Activated T-cell treated with anti-CD3 and anti-CD28 coated beads, Interleukin-2, amount 50 U/mL, for 4 hours (primary cell): ENCODE measurements at regions not wholly inside any gene's neighbourhood (a gene's known extent, or its start where the extent isn't known, plus 50 kb on each side); places are given as distances from the start of the nearest gene placed in this dataset.

Experiments
- ATAC-seq, 2 donors: fragments of 200-7000 bp; cut with Tn5 transposase; one replicate each; pipeline ENCODE4 v1.10.0; 2021
- DNase-seq: peaks from one replicate; pipeline ENCODE4 v3.0.0-alpha.2; 2020
- H3K27me3 Mint-ChIP-seq: one replicate; pipeline ENCODE4 v1.8.0; 2021; ENCODE audit warnings: low read depth, mixed read lengths
- H3K36me3 Mint-ChIP-seq: one replicate; pipeline ENCODE4 v1.8.0; 2022; ENCODE audit warnings: mixed read lengths; ENCODE audit not compliant: insufficient read depth
- H3K4me1 Mint-ChIP-seq: one replicate; pipeline ENCODE4 v1.8.0; 2021; ENCODE audit warnings: low read depth, mixed read lengths
- H3K4me3 Mint-ChIP-seq: one replicate; pipeline ENCODE4 v1.8.0; 2021; ENCODE audit warnings: mild to moderate bottlenecking, moderate library complexity, mixed read lengths
- H3K9me3 Mint-ChIP-seq: one replicate; pipeline ENCODE4 v1.8.0; 2021; ENCODE audit warnings: mixed read lengths

GRCh38 chr2:149988361-149988760 is 400.8 kb upstream of the MMADHC start:
- Mint-ChIP-seq H3K4me3 (no peak overlapping the region), H3K4me1 (no peaks in the 10 kb centered on the region), H3K36me3 (no peaks in the 10 kb centered on the region), H3K27me3 (no peaks in the 10 kb centered on the region), H3K9me3 (no peaks in the 10 kb centered on the region)
- no peak for DNase-seq
- ATAC-seq = no peak

- no peak for ATAC-seq
- DNase-seq = no peak
- Mint-ChIP-seq H3K4me3 (no peak overlapping the region), H3K9me3 (no peaks in the 10 kb centered on the region), H3K27me3 (no peaks in the 10 kb centered on the region), H3K36me3 (no peaks in the 10 kb centered on the region), H3K4me1 (no peaks in the 10 kb centered on the region)
These were observed 399.3 kb upstream of the MMADHC start for GRCh38 chr2:149986861-149987260.

GRCh38 chr2:149984311-149984710 is 396.7 kb upstream of the MMADHC start:
- H3K27me3 Mint-ChIP-seq = peaks cover 1% of the 10 kb centered on the region
- no peak overlapping the region for H3K4me3 Mint-ChIP-seq
- no peaks in the 10 kb centered on the region for H3K4me1 Mint-ChIP-seq
- DNase-seq = no peak
- ATAC-seq = no peak
- H3K36me3 Mint-ChIP-seq = no peaks in the 10 kb centered on the region
- no peaks in the 10 kb centered on the region for H3K9me3 Mint-ChIP-seq

- no peak for ATAC-seq
- H3K9me3 Mint-ChIP-seq = no peaks in the 10 kb centered on the region
- H3K36me3 Mint-ChIP-seq = no peaks in the 10 kb centered on the region
These were observed 384.5 kb upstream of the MMADHC start for GRCh38 chr2:149972066-149972465.

GRCh38 chr2:149954981-149955600 is 367.5 kb upstream of the MMADHC start:
- no peaks in the 10 kb centered on the region for H3K36me3 Mint-ChIP-seq

More at GRCh38 chr2:149972066-149972465, 384.5 kb upstream of the MMADHC start:
- H3K4me3 Mint-ChIP-seq = no peak overlapping the region
- H3K4me1 Mint-ChIP-seq = no peaks in the 10 kb centered on the region
- H3K27me3 Mint-ChIP-seq = no peaks in the 10 kb centered on the region
- DNase-seq = no peak

GRCh38 chr2:149953627-149954026 is 366.1 kb upstream of the MMADHC start:
- no peak overlapping the region for H3K4me3 Mint-ChIP-seq
- ATAC-seq (no peak), DNase-seq (no peak)
- no peaks in the 10 kb centered on the region for H3K4me1 Mint-ChIP-seq
- peaks cover 10% of the 10 kb centered on the region for H3K9me3 Mint-ChIP-seq
- no peaks in the 10 kb centered on the region for H3K27me3 Mint-ChIP-seq
- no peaks in the 10 kb centered on the region for H3K36me3 Mint-ChIP-seq

More at GRCh38 chr2:149954981-149955600, 367.5 kb upstream of the MMADHC start:
- H3K4me1 Mint-ChIP-seq = no peaks in the 10 kb centered on the region
- peaks cover 13% of the 10 kb centered on the region for H3K9me3 Mint-ChIP-seq
- ATAC-seq (no peak), DNase-seq (no peak)
- no peaks in the 10 kb centered on the region for H3K27me3 Mint-ChIP-seq
- no peak overlapping the region for H3K4me3 Mint-ChIP-seq

GRCh38 chr2:149931486-149931885 is 343.9 kb upstream of the MMADHC start:
- no peaks in the 10 kb centered on the region for H3K4me1 Mint-ChIP-seq

DNA sequence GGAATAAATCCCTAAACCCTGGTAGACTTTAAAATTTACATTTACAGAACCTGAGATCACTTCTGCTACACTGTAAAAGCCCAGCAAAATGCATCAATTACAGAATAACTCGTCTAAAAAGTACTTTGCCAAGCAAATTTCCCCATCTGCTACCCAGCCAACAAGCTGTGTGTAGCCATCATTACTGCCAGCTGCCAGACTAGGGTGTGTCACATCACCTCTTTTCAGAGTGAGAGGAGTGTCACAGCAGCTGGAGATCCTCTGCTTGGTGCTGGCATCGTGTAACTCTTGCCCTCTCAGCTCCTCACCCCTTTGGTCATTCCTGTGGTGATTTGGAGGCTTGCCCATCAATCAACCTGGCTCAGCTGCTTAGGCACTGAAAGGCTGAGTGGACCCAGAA is 340.4 kb upstream of the MMADHC start:
- Mint-ChIP-seq H3K9me3 (peaks cover 9% of the 10 kb centered on the region), H3K4me1 (no peaks in the 10 kb centered on the region), H3K27me3 (no peaks in the 10 kb centered on the region), H3K4me3 (no peak overlapping the region), H3K36me3 (no peaks in the 10 kb centered on the region)
- ATAC-seq (no peak), DNase-seq (no peak)

More at GRCh38 chr2:149931486-149931885, 343.9 kb upstream of the MMADHC start:
- H3K27me3 Mint-ChIP-seq = no peaks in the 10 kb centered on the region
- H3K9me3 Mint-ChIP-seq = peaks cover 8% of the 10 kb centered on the region
- DNase-seq = no peak
- no peak overlapping the region for H3K4me3 Mint-ChIP-seq
- no peaks in the 10 kb centered on the region for H3K36me3 Mint-ChIP-seq
- ATAC-seq = no peak

DNA sequence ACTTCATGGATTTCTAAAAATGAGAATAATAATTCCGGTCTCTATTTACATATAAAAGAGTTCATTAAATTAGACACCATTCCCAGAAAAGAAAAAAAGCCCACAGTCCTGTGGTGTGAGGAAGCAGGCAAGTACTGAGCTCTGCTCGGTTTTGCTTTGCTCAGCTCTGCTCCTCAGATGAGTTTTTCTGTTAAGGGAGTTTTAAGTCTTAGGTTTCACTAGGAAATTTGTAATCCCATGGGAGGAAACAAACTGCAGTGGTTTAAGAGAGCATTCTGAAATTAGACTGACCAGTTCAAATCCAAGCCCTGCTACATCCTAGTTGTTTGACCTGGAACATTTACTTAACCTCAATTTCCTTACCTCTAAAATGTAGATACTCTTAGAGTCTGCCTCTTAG is 338.6 kb upstream of the MMADHC start:
- H3K4me1 Mint-ChIP-seq = no peaks in the 10 kb centered on the region
- H3K9me3 Mint-ChIP-seq = peaks cover 9% of the 10 kb centered on the region
- DNase-seq = no peak
- ATAC-seq = no peak
- H3K27me3 Mint-ChIP-seq = no peaks in the 10 kb centered on the region
- no peak overlapping the region for H3K4me3 Mint-ChIP-seq
- H3K36me3 Mint-ChIP-seq = no peaks in the 10 kb centered on the region

GRCh38 chr2:149924549-149925213 is 337.1 kb upstream of the MMADHC start:
- no peaks in the 10 kb centered on the region for H3K36me3 Mint-ChIP-seq
- peaks cover 15% of the 10 kb centered on the region for H3K9me3 Mint-ChIP-seq
- ATAC-seq (no peak), DNase-seq (no peak)
- no peaks in the 10 kb centered on the region for H3K4me1 Mint-ChIP-seq
- no peak overlapping the region for H3K4me3 Mint-ChIP-seq
- no peaks in the 10 kb centered on the region for H3K27me3 Mint-ChIP-seq

DNA sequence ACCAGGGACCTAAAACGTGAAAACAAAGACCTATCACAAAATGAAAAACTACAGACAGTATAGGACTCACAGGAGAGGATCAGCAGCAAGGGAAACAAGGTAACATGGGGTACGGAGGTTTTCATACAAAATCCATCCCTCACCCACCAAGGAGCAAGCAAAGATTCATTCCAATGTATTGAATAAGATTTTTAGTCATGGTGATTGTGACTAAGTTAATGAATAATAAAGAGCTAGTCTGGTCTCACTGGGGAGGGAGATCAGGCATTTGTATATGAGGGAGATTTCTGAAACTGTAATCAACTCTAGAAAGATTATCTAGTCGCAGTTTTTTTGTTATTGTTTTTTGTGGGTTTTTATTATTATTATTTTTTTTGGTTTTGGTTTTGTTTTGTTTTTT is 336.5 kb upstream of the MMADHC start:
- no peaks in the 10 kb centered on the region for H3K27me3 Mint-ChIP-seq
- H3K36me3 Mint-ChIP-seq = no peaks in the 10 kb centered on the region
- DNase-seq = no peak
- H3K9me3 Mint-ChIP-seq = peaks cover 16% of the 10 kb centered on the region
- no peaks in the 10 kb centered on the region for H3K4me1 Mint-ChIP-seq
- ATAC-seq = no peak
- H3K4me3 Mint-ChIP-seq = no peak overlapping the region

GRCh38 chr2:149921911-149922616 is 334.5 kb upstream of the MMADHC start:
- Mint-ChIP-seq H3K9me3 (peaks cover 27% of the 10 kb centered on the region), H3K27me3 (no peaks in the 10 kb centered on the region)
- no peak for ATAC-seq

GRCh38 chr2:149920389-149920788 is 332.8 kb upstream of the MMADHC start:
- Mint-ChIP-seq H3K27me3 (no peaks in the 10 kb centered on the region), H3K9me3 (peaks cover 28% of the 10 kb centered on the region), H3K36me3 (no peaks in the 10 kb centered on the region), H3K4me3 (no peak overlapping the region), H3K4me1 (no peaks in the 10 kb centered on the region)
- DNase-seq = no peak
- ATAC-seq = no peak

More at GRCh38 chr2:149921911-149922616, 334.5 kb upstream of the MMADHC start:
- no peaks in the 10 kb centered on the region for H3K4me1 Mint-ChIP-seq
- no peak for DNase-seq
- no peak overlapping the region for H3K4me3 Mint-ChIP-seq
- no peaks in the 10 kb centered on the region for H3K36me3 Mint-ChIP-seq

DNA sequence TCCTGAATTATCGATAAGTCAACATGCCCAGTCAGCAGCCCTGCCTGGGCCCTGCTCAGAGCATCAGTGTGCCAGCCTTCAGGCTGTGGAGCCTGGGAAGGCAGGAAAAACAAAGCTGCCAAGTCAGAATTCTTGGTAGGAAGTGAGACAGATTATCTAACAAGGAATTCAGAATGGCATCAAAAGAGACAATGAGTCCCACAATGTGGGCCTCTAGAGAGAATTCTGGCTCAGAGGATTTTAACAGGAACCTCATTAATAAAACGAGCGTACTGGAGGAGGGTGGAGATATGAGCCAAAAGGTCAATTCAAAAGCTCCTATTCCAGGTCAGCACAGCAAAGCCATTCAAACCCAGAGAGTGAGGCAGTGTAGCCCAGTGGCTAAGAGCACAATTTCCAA is 327.6 kb upstream of the MMADHC start:
- Mint-ChIP-seq H3K27me3 (no peaks in the 10 kb centered on the region), H3K4me1 (no peaks in the 10 kb centered on the region)

More for the DNA sequence above, 327.6 kb upstream of the MMADHC start:
- Mint-ChIP-seq H3K36me3 (no peaks in the 10 kb centered on the region), H3K9me3 (peaks cover 18% of the 10 kb centered on the region), H3K4me3 (no peak overlapping the region)
- ATAC-seq (no peak), DNase-seq (no peak)
